Fibroblast of villous mesenchyme (primary cell): ENCODE measurements at regions not wholly inside any gene's neighbourhood (a gene's known extent, or its start where the extent isn't known, plus 50 kb on each side); places are given as distances from the start of the nearest gene placed in this dataset.
"Not testable (repeated sequence)": the region's sequence is repeated elsewhere in the genome, so short reads cannot be mapped to it uniquely, and the experiment has no call there.

Experiments used
- DNase-seq: peaks from one replicate; pipeline ENCODE4 v3.0.0-alpha.2; 2010; ENCODE audit warnings: low read depth
- H3K4me3 ChIP-seq: 2 replicates; pipeline ENCODE4 v1.5.1; 2011; ENCODE audit warnings: low read depth, mild to moderate bottlenecking, low read length
- TF ChIP-seq, protein P1 (sequence below): IDR thresholded peaks from 2 replicates; pipeline ENCODE4 v1.5.1; 2012; ENCODE audit warnings: low read depth, mild to moderate bottlenecking, low read length; ENCODE audit not compliant: insufficient read depth

DNA sequence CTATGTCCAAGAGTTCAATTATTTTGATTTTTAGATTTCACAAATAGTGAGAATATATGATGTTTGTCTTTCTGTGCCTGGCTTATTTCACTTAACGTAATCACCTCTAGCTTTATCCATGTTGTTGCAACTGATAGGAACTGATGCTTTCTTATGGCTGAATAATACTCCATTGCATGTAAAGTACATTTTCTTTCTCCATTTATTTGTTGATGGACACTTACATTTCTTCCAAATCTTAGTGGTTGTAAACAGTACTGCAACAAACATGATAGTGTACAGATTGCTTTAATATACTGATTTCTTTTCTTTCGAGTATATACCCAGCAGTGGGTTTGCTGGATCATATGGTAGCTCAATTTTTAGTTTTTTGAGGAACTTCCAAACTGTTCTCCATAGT, 600.6 kb upstream of the SEMA6D start:
- TF ChIP-seq, protein P1, sequence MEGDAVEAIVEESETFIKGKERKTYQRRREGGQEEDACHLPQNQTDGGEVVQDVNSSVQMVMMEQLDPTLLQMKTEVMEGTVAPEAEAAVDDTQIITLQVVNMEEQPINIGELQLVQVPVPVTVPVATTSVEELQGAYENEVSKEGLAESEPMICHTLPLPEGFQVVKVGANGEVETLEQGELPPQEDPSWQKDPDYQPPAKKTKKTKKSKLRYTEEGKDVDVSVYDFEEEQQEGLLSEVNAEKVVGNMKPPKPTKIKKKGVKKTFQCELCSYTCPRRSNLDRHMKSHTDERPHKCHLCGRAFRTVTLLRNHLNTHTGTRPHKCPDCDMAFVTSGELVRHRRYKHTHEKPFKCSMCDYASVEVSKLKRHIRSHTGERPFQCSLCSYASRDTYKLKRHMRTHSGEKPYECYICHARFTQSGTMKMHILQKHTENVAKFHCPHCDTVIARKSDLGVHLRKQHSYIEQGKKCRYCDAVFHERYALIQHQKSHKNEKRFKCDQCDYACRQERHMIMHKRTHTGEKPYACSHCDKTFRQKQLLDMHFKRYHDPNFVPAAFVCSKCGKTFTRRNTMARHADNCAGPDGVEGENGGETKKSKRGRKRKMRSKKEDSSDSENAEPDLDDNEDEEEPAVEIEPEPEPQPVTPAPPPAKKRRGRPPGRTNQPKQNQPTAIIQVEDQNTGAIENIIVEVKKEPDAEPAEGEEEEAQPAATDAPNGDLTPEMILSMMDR = no peak
- no peak overlapping the region for H3K4me3 ChIP-seq
- no peak for DNase-seq

DNA sequence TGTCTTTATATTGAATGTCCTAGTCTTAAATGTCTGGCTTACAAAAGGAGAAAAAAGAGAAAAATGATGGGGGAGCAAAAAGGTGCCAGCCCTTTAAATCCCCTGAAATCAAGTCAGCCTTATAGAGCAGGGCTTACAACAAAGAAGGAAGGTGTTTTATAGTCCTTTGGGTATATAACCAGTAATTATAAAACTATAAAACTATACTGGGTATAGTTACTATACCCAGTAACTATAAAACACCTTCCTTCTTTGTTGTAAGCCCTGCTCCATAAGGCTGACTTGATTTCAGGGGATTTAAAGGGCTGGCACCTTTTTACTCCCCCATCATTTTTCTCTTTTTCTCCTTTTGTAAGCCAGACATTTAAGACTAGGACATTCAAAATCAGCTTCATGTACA, 598.0 kb upstream of the SEMA6D start:
- H3K4me3 ChIP-seq = no peak overlapping the region
- DNase-seq = no peak
- TF ChIP-seq, protein P1 = no peak

DNA sequence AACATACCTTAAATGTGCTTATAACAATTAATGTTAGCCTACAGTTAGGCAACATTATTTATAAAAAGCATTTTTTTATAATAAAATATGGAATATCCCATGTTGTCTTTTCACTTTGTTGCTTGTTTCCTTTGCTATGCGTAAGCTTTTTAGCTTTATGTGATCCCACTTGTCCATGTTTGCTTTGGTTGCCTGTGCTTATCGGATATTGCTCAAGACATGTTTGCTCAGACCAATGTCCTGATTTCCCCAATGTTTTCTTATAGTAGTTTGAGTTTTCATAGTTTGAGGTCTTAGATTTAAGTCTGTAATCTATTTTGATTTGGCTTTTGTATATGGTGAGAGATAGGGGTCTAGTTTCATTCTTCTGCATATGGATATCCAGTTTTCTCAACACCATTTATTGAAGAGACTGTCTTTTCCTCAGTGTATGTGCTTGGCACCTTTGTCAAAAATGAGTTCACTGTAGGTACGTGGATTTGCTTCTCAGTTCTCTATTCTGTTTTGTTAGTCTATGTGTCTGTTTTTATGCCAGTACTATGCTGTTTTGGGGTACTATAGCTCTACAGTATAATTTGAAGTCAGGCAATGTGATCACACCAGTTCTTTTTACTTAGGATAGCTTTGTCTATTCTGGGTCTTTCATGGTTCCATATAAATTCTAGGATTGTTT, 592.7 kb upstream of the SEMA6D start:
- H3K4me3 ChIP-seq = no peak overlapping the region
- no peak for DNase-seq
- TF ChIP-seq, protein P1 = no peak

DNA sequence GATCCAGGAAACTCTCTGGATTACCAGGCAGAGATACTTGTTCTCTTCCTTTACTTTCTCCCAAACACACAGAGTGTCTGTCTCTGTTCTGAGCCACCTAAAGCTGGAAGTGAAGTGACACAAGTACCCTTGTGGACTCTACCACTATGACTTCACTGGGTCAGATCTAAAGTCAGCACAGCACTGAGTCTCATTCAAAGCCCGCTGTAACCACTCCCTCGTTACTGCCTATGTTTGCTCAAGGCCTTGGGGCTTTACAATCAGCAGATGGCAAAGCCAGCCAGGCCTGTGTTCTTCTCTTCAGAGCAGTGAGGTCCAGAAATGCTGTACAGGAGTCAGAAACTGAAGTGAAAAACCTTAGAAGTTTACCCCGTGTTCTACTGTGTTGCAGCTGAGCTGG, 588.3 kb upstream of the SEMA6D start:
- no peak for DNase-seq
- TF ChIP-seq, protein P1 = no peak
- H3K4me3 ChIP-seq = no peak overlapping the region

DNA sequence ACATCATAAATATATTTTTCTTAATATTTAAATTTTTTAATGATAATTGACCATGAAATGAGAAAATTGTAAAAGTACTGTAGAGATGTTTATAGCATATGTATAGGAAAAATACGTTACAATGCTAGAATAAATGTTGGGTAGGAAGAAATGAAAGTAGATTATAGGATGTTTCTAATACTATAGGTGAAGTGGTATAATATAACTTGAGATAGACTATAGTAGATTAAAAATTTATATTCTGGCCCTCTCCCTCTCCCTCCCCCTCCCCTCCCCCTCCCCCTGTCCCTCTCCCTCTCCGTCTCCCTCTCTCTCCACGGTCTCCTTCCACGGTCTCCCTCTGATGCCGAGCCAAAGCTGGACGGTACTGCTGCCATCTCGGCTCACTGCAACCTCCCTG, 585.9 kb upstream of the SEMA6D start:
- H3K4me3 ChIP-seq, DNase-seq: not testable (repeated sequence)

DNA sequence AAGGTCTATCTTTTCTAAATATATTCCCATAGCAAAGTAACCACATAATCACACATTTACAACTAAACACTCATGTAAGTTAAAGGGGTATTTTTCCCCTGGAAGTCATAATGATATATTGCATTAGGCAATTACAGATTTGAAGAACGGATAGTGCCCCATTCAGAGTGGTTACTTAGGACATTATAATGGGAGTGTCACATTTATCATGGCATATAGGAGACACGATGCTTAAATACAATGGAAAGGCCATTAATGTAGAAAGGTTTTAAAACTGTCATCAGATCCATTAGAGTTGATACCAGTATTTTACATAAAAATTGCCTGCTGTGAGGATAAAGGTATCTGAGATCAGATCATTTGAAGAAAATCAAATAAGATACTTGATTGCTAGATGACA, 582.0 kb upstream of the SEMA6D start:
- no peak overlapping the region for H3K4me3 ChIP-seq
- no peak for DNase-seq
- TF ChIP-seq, protein P1 = no peak

DNA sequence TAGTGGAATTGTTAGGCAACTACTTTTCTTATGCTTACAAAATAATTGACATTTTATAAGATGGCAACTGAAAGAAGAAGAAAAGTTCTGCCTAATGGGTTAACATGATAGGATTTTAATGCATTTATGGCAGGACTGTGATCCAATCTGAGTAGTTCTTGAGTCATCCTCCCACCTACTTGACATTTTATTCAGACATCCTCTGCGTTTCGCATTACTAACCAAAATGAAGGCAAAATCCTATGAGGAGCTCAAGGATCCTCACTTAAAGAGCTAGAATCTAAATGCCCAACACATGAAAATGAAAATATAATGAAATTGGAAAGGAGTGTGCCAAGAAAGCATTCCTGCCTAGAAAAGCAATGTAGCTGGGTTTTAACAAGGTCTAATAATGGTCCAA, 581.1 kb upstream of the SEMA6D start:
- no peak overlapping the region for H3K4me3 ChIP-seq
- TF ChIP-seq, protein P1 = no peak
- no peak for DNase-seq
